Activated CD4-positive, alpha-beta memory T cell treated with anti-CD3 and anti-CD28 coated beads, Interleukin-2, amount 10 ng/mL, durations not matched to agents 7 days and 5 days (primary cell): ENCODE measurements at regions not wholly inside any gene's neighbourhood (a gene's known extent, or its start where the extent isn't known, plus 50 kb on each side); places are given as distances from the start of the nearest gene placed in this dataset.

ENCODE experiments used
- CTCF ChIA-PET: fragments of 350-600 bp; sonication (Branson Sonifier 250); formaldehyde crosslinking; loops from one replicate; lab custom pipeline; 2021; ENCODE audit warnings: antibody characterized with exemption, inconsistent platforms; lab: Charles Lee
- POLR2A ChIA-PET: fragments of 350-600 bp; sonication (Branson Sonifier 250); formaldehyde crosslinking; loops from one replicate; lab custom pipeline; 2021; ENCODE audit warnings: antibody characterized with exemption; lab: Charles Lee
- DNase-seq: peaks from one replicate; pipeline ENCODE4 v3.0.0-alpha.2; 2020
- H3K27ac Mint-ChIP-seq: one replicate; pipeline ENCODE4 v1.8.0; 2021; ENCODE audit warnings: mild to moderate bottlenecking, mixed read lengths
- H3K27me3 Mint-ChIP-seq: one replicate; pipeline ENCODE4 v1.8.0; 2021; ENCODE audit warnings: mixed read lengths
- H3K36me3 Mint-ChIP-seq: one replicate; pipeline ENCODE4 v1.8.0; 2021; ENCODE audit warnings: low read depth, mixed read lengths
- H3K4me1 Mint-ChIP-seq: one replicate; pipeline ENCODE4 v1.8.0; 2021; ENCODE audit warnings: mixed read lengths
- H3K4me3 Mint-ChIP-seq: one replicate; pipeline ENCODE4 v1.8.0; 2021; ENCODE audit warnings: mild to moderate bottlenecking, mixed read lengths
- H3K9me3 Mint-ChIP-seq: one replicate; pipeline ENCODE4 v1.8.0; 2021; ENCODE audit warnings: mixed read lengths

- no peak for DNase-seq
- Mint-ChIP-seq H3K27me3 (no peaks in the 10 kb centered on the region), H3K27ac (no peak overlapping the region), H3K4me1 (no peaks in the 10 kb centered on the region), H3K9me3 (no peaks in the 10 kb centered on the region), H3K4me3 (no peak overlapping the region), H3K36me3 (no peaks in the 10 kb centered on the region)
- ChIA-PET CTCF (no interaction called here), POLR2A (no interaction called here)
Measured at GRCh38 chr3:25214034-25214433, 214.0 kb upstream of the RARB start.

GRCh38 chr3:25218362-25218761 lies 209.7 kb upstream of the RARB start:
- Mint-ChIP-seq H3K27me3 (no peaks in the 10 kb centered on the region), H3K4me3 (no peak overlapping the region), H3K27ac (no peak overlapping the region), H3K9me3 (no peaks in the 10 kb centered on the region), H3K4me1 (no peaks in the 10 kb centered on the region), H3K36me3 (no peaks in the 10 kb centered on the region)
- POLR2A ChIA-PET = no interaction called here
- CTCF ChIA-PET = no interaction called here
- DNase-seq = no peak

- Mint-ChIP-seq H3K4me1 (no peaks in the 10 kb centered on the region), H3K36me3 (no peaks in the 10 kb centered on the region), H3K9me3 (no peaks in the 10 kb centered on the region), H3K27me3 (no peaks in the 10 kb centered on the region), H3K4me3 (no peak overlapping the region), H3K27ac (no peak overlapping the region)
- CTCF ChIA-PET = no interaction called here
- POLR2A ChIA-PET = no interaction called here
- no peak for DNase-seq
Measured at GRCh38 chr3:25226747-25227146, 201.3 kb upstream of the RARB start.

GRCh38 chr3:25229586-25229985 lies 198.5 kb upstream of the RARB start:
- ChIA-PET CTCF (no interaction called here), POLR2A (no interaction called here)
- DNase-seq = no peak
- no peaks in the 10 kb centered on the region for H3K27me3 Mint-ChIP-seq
- H3K4me3 Mint-ChIP-seq = no peak overlapping the region
- H3K9me3 Mint-ChIP-seq = no peaks in the 10 kb centered on the region
- no peaks in the 10 kb centered on the region for H3K4me1 Mint-ChIP-seq
- no peaks in the 10 kb centered on the region for H3K36me3 Mint-ChIP-seq
- H3K27ac Mint-ChIP-seq = no peak overlapping the region

GRCh38 chr3:25235031-25235430 lies 193.0 kb upstream of the RARB start:
- ChIA-PET POLR2A (no interaction called here), CTCF (no interaction called here)
- DNase-seq = no peak
- Mint-ChIP-seq H3K27me3 (no peaks in the 10 kb centered on the region), H3K36me3 (no peaks in the 10 kb centered on the region), H3K9me3 (no peaks in the 10 kb centered on the region), H3K27ac (no peak overlapping the region), H3K4me3 (no peak overlapping the region), H3K4me1 (no peaks in the 10 kb centered on the region)

GRCh38 chr3:25235466-25235865 lies 192.6 kb upstream of the RARB start:
- Mint-ChIP-seq H3K4me1 (no peaks in the 10 kb centered on the region), H3K27me3 (no peaks in the 10 kb centered on the region), H3K4me3 (no peak overlapping the region), H3K9me3 (no peaks in the 10 kb centered on the region), H3K27ac (no peak overlapping the region), H3K36me3 (no peaks in the 10 kb centered on the region)
- ChIA-PET CTCF (no interaction called here), POLR2A (no interaction called here)
- DNase-seq = no peak

- no peak overlapping the region for H3K27ac Mint-ChIP-seq
- H3K9me3 Mint-ChIP-seq = no peaks in the 10 kb centered on the region
- DNase-seq = no peak
- ChIA-PET CTCF (no interaction called here), POLR2A (no interaction called here)
- no peaks in the 10 kb centered on the region for H3K27me3 Mint-ChIP-seq
- H3K4me3 Mint-ChIP-seq = no peak overlapping the region
- H3K36me3 Mint-ChIP-seq = no peaks in the 10 kb centered on the region
- no peaks in the 10 kb centered on the region for H3K4me1 Mint-ChIP-seq
Measured at GRCh38 chr3:25237602-25238001, 190.5 kb upstream of the RARB start.

- Mint-ChIP-seq H3K27me3 (no peaks in the 10 kb centered on the region), H3K4me1 (no peaks in the 10 kb centered on the region), H3K9me3 (peaks cover 4% of the 10 kb centered on the region), H3K36me3 (no peaks in the 10 kb centered on the region), H3K27ac (no peak overlapping the region), H3K4me3 (no peak overlapping the region)
- no peak for DNase-seq
- ChIA-PET POLR2A (no interaction called here), CTCF (no interaction called here)
Measured at GRCh38 chr3:25239042-25239441, 189.0 kb upstream of the RARB start.

- no peaks in the 10 kb centered on the region for H3K36me3 Mint-ChIP-seq
- H3K27me3 Mint-ChIP-seq = no peaks in the 10 kb centered on the region
- H3K9me3 Mint-ChIP-seq = peaks cover 13% of the 10 kb centered on the region
- H3K27ac Mint-ChIP-seq = no peak overlapping the region
- ChIA-PET POLR2A (no interaction called here), CTCF (no interaction called here)
- no peaks in the 10 kb centered on the region for H3K4me1 Mint-ChIP-seq
- no peak overlapping the region for H3K4me3 Mint-ChIP-seq
- no peak for DNase-seq
Measured at GRCh38 chr3:25246913-25247312, 181.2 kb upstream of the RARB start.

- ChIA-PET POLR2A (no interaction called here), CTCF (no interaction called here)
- H3K27ac Mint-ChIP-seq = no peak overlapping the region
Measured at GRCh38 chr3:25252291-25252690, 175.8 kb upstream of the RARB start.

GRCh38 chr3:25257026-25257425 lies 171.0 kb upstream of the RARB start:
- DNase-seq = no peak
- H3K9me3 Mint-ChIP-seq = peaks cover 2% of the 10 kb centered on the region
- no peaks in the 10 kb centered on the region for H3K36me3 Mint-ChIP-seq
- ChIA-PET POLR2A (no interaction called here), CTCF (no interaction called here)
- H3K27ac Mint-ChIP-seq = no peak overlapping the region
- no peaks in the 10 kb centered on the region for H3K4me1 Mint-ChIP-seq
- no peak overlapping the region for H3K4me3 Mint-ChIP-seq
- no peaks in the 10 kb centered on the region for H3K27me3 Mint-ChIP-seq

More at GRCh38 chr3:25252291-25252690, 175.8 kb upstream of the RARB start:
- Mint-ChIP-seq H3K9me3 (no peaks in the 10 kb centered on the region), H3K4me1 (no peaks in the 10 kb centered on the region), H3K4me3 (no peak overlapping the region), H3K27me3 (no peaks in the 10 kb centered on the region), H3K36me3 (no peaks in the 10 kb centered on the region)
- DNase-seq = no peak

GRCh38 chr3:25259871-25260270 lies 168.2 kb upstream of the RARB start:
- H3K36me3 Mint-ChIP-seq = no peaks in the 10 kb centered on the region
- CTCF ChIA-PET = no interaction called here
- H3K27ac Mint-ChIP-seq = no peak overlapping the region
- DNase-seq = no peak
- POLR2A ChIA-PET = no interaction called here
- H3K4me3 Mint-ChIP-seq = no peak overlapping the region
- H3K27me3 Mint-ChIP-seq = no peaks in the 10 kb centered on the region
- H3K4me1 Mint-ChIP-seq = no peaks in the 10 kb centered on the region
- peaks cover 2% of the 10 kb centered on the region for H3K9me3 Mint-ChIP-seq

- CTCF ChIA-PET = no interaction called here
- Mint-ChIP-seq H3K36me3 (no peaks in the 10 kb centered on the region), H3K4me3 (no peak overlapping the region), H3K27me3 (no peaks in the 10 kb centered on the region), H3K27ac (no peak overlapping the region), H3K4me1 (no peaks in the 10 kb centered on the region), H3K9me3 (peaks cover 3% of the 10 kb centered on the region)
- DNase-seq = no peak
- POLR2A ChIA-PET = no interaction called here
Measured at GRCh38 chr3:25262322-25262721, 165.7 kb upstream of the RARB start.

GRCh38 chr3:25265284-25265683 lies 162.8 kb upstream of the RARB start:
- Mint-ChIP-seq H3K36me3 (no peaks in the 10 kb centered on the region), H3K9me3 (peaks cover 3% of the 10 kb centered on the region), H3K27me3 (no peaks in the 10 kb centered on the region), H3K4me3 (no peak overlapping the region), H3K4me1 (no peaks in the 10 kb centered on the region), H3K27ac (no peak overlapping the region)
- ChIA-PET POLR2A (no interaction called here), CTCF (no interaction called here)
- DNase-seq = no peak

- ChIA-PET POLR2A (no interaction called here), CTCF (no interaction called here)
- H3K36me3 Mint-ChIP-seq = no peaks in the 10 kb centered on the region
- H3K4me1 Mint-ChIP-seq = no peaks in the 10 kb centered on the region
- H3K27ac Mint-ChIP-seq = no peak overlapping the region
- H3K27me3 Mint-ChIP-seq = no peaks in the 10 kb centered on the region
- DNase-seq = no peak
- H3K4me3 Mint-ChIP-seq = no peak overlapping the region
- peaks cover 2% of the 10 kb centered on the region for H3K9me3 Mint-ChIP-seq
Measured at GRCh38 chr3:25266677-25267076, 161.4 kb upstream of the RARB start.
